Amniotic stem cell (primary cell): ENCODE measurements at regions not wholly inside any gene's neighbourhood (a gene's known extent, or its start where the extent isn't known, plus 50 kb on each side); places are given as distances from the start of the nearest gene placed in this dataset.

ENCODE experiments used
- DNase-seq: peaks from one replicate; lab custom pipeline; 2025; lab: John Stamatoyannopoulos, UW

GRCh38 chr7:46989247-46989646, 592.7 kb downstream of the TNS3 start:
- DNase-seq: no peak

- DNase-seq: no peak
Measured at GRCh38 chr7:46982928-46983327, 599.0 kb downstream of the TNS3 start.

GRCh38 chr7:46979439-46979838, 602.5 kb downstream of the TNS3 start:
- no peak for DNase-seq

GRCh38 chr7:46975493-46975892, 606.4 kb downstream of the TNS3 start:
- no peak for DNase-seq

GRCh38 chr7:46972205-46972604, 609.7 kb downstream of the TNS3 start:
- DNase-seq: no peak

- no peak for DNase-seq
Measured at GRCh38 chr7:46970476-46970875, 611.4 kb downstream of the TNS3 start.

- no peak for DNase-seq
Measured at GRCh38 chr7:46970131-46970430, 611.8 kb downstream of the TNS3 start.

GRCh38 chr7:46969303-46970130, 612.4 kb downstream of the TNS3 start:
- no peak for DNase-seq

- no peak for DNase-seq
Measured at GRCh38 chr7:46968003-46968402, 613.9 kb downstream of the TNS3 start.

- DNase-seq: no peak
Measured at GRCh38 chr7:46963719-46964118, 618.2 kb downstream of the TNS3 start.

GRCh38 chr7:46960970-46961369, 620.9 kb downstream of the TNS3 start:
- no peak for DNase-seq

GRCh38 chr7:46957195-46957594, 624.7 kb downstream of the TNS3 start:
- no peak for DNase-seq

- no peak for DNase-seq
Measured at GRCh38 chr7:46955531-46955930, 626.4 kb downstream of the TNS3 start.

- no peak for DNase-seq
Measured at GRCh38 chr7:46954181-46954580, 627.7 kb downstream of the TNS3 start.

- DNase-seq: no peak
Measured at GRCh38 chr7:46953008-46953407, 628.9 kb downstream of the TNS3 start.

- DNase-seq: no peak
Measured at GRCh38 chr7:46949270-46949931, 632.5 kb downstream of the TNS3 start.

GRCh38 chr7:46948716-46949115, 633.2 kb downstream of the TNS3 start:
- DNase-seq: no peak

GRCh38 chr7:46945328-46945727, 636.6 kb downstream of the TNS3 start:
- DNase-seq: no peak

- DNase-seq: no peak
Measured at GRCh38 chr7:46943996-46944395, 637.9 kb downstream of the TNS3 start.

GRCh38 chr7:46942574-46942973, 639.3 kb downstream of the TNS3 start:
- DNase-seq: no peak

GRCh38 chr7:46940178-46940577, 641.7 kb downstream of the TNS3 start:
- DNase-seq: no peak

- no peak for DNase-seq
Measured at GRCh38 chr7:46939558-46939957, 642.4 kb downstream of the TNS3 start.

GRCh38 chr7:46939089-46939488, 642.8 kb downstream of the TNS3 start:
- DNase-seq: no peak

- no peak for DNase-seq
Measured at GRCh38 chr7:46937826-46938225, 644.1 kb downstream of the TNS3 start.
